Stimulated activated CD4-positive, alpha-beta T cell treated with anti-CD3 and anti-CD28 coated beads, Interleukin-12 subunit alpha, Interleukin-12 subunit beta, amount 100 ng/mL, for 24 hours (primary cell): ENCODE measurements at regions not wholly inside any gene's neighbourhood (a gene's known extent, or its start where the extent isn't known, plus 50 kb on each side); places are given as distances from the start of the nearest gene placed in this dataset.

ENCODE experiments used
- DNase-seq, 2 experiments: peaks; one replicate each; pipeline ENCODE4 v3.0.0-alpha.2; 2020; ENCODE audit warnings: low read depth in 2 of 2

DNA sequence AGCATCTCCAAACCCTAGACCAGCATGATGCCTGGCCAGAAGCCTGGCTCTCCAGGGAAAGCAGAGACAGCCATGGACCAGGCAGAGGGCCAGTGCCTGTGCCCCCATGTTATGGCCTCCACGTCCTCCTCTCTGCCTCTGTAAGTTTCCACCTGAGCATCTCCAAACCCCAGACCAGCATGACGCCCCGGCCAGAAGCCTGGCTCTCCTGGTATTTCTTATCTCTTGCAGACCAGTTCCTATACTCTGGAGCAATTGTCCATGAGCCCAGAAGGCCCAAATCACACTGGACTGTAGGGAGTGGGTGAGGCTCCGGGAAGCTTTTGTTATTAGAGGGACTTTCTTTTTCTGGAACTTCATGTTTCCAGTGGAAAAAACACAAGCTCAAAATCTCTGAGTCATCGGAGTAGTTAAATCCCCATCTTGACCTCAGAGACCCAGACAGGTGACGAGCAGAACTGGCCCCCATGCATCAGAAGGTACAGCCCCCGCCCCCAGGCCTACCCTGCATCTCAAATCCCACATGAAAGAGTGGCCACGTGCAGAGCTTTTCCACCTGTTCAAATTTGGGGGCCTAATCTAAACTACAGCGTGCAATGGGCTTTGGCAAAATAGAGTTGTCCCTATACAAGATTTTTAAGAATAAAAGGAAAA is 110.2 kb upstream of the FOXQ1 start:
- no peak for DNase-seq

DNA sequence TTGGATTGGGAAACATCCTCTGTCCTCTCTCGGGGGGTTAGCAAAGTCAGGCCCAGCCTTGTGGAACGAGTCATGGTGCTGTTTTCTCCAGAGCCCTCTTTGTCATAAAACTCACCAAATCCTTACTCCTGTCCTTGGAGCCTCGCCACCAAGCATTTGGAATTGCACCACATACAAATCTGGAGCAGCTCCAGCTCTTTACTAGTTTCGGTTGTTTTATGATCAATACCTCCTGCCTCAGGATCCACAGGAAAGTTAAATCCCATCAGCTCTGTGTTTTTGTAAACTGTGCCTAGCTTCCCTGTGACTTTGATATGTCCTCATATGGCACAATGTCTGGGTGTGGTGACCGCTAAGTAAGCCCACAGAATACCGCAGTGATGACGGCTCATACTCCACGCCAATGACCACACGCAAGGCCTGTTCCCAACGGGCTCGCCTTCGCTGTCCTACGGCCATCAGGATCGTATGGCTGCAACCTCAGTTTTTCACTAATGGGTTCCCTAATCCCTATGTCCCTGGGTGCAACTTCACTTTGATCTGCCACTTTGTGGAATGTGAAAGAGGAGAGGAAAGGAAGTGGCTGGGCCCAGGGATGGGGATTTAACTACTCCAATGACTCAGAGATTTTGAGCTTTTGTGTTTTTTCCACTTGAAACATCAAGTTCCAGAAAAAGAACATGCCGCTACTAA is 111.3 kb upstream of the FOXQ1 start:
- no peak for DNase-seq

GRCh38 chr6:1200081-1200408 is 111.9 kb upstream of the FOXQ1 start:
- no peak for DNase-seq

DNA sequence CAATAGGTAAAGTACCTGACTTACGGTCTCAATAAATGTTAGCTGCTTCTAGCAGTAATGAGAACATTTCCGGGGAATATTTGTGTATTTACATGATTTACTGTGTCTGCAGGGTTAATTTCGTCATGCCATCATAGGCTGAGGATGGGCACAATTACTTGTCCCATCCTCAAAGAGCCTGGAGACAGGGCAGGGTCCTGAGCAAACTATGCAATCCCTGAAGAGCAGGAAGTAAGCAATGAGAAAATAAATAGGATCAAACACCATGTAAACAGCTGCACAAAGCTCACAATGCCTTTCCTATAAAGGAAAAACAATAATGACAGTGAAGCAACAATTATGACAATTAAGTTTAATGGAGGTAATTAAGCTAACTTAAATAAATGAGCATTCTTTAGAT is 114.6 kb upstream of the FOXQ1 start:
- no peak for DNase-seq

GRCh38 chr6:1191141-1191630 is 120.7 kb upstream of the FOXQ1 start:
- no peak for DNase-seq

DNA sequence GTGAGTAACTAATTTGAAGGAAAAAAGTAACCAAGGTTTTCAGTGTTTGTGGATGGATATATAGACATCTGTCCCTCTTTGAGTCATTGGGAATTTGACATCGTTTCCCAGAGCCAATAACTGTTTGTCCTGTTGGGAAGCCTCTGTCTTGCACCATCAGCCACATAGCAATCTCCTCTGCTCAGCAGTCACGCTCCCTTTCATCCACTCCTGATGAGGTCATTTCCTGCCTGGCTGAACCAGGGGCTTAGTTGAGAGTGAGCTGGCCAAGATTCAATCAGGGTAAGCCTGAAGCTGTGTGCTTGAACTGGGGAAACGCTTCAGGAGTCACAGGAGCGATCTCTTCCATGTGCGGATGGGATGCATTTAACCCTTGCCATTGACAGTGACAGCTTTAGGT is 121.5 kb upstream of the FOXQ1 start:
- no peak for DNase-seq

GRCh38 chr6:1188199-1188598 is 123.7 kb upstream of the FOXQ1 start:
- DNase-seq: no peak

DNA sequence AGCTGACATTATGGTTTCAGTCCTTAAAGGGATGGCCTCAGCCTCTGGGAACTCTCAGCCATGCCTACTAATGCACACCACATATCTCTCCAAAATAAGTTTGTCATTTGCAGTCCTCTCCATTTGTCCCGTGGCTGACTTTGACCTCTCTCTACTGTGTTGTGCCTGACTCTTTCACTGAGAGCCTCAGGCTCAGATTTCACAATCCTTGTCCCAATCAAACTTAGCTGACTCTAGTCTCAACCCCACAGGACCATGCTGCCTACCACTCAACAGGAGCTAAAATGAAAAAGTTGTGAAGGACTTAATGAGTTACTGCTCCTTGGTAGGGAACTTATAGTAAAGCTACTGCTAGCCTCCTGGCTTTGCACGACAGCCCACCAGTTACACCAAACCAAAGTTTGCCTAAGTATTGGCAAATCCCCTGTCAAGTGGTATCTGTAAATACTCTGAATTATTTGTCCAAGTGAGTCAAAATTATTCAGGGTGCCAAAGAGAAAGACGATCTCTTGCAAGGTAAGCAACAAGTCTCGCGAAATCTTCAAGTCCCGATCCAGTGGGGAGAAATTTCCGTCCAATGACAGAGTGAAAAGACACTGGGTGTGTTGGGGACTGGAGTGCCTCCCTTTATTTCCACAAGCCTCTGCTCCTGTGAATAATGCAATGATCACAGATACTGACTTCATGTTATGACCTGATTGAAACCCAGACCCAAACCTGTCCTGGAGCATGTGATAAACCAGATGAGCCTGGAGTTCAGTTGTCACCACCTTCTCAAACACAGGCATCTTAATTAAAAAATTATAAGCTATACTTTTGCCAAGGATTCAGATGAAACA is 124.4 kb upstream of the FOXQ1 start:
- DNase-seq: no peak

- no peak for DNase-seq
Measured at GRCh38 chr6:1184318-1184717, 127.6 kb upstream of the FOXQ1 start.

DNA sequence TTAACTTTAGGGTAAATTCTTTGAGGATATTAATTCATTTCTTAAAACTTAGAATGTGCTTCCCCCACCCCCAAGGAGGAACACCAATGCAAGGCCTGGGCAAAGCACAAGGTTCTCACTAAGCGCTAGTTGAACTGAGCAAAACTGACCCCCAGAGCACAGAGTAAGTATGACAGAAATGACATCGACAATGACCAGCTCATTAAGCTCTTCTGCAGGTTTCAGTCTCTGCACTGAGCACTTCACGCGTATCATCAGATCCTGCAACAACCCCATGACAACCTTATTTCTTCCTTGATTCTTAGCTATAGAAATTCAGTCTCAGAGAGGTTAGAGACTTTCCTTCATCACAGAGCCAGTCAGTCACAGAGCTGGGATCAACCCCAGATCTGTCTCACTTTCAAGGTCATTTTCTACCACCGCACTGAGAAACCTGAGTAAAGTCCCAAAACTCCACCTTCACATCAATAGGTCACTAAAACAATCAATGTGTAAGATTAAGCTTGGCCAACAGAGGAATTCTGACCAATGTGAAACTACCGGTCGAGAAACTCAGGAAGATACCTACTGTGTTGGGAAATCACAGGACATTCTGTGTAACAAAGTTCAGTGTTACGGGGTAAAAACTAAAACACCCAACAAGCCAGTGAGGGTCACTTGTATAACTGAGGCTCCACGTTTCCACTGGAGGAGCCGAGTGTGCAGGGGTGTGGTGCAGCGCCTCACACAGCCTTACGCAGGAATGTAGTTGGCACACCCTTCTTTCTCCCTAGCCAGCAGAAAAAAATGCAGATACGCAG is 129.0 kb upstream of the FOXQ1 start:
- no peak for DNase-seq

DNA sequence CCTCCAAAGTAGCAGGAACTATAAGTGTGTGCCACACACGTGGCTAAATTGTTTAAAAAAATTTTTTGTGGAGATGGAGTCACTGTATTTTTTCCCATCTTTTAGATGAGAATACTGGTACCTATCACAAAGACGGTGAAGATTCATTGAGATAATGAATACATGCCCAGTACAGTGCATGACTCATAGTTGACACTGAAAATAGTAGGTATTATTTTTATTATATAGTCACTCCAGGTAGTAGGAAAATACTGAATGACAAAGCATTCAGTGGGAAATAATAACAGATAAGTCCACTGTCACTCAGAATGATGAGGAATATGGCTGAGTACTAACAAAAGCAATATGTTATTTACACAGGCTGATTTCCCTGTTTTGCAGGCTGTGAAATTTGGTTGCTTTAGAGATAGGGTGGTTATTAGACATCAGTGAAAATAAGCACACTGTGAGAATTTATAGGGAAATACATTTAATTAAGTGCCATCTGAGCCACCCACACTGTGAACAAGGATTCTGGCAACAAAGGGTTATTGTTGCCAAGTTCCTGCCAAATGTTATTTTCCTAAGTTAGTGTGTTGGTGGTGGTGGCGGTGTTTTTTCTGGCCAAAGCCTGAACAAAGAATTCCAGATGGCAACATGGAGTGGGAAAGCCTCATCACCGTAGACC is 129.8 kb upstream of the FOXQ1 start:
- no peak for DNase-seq

DNA sequence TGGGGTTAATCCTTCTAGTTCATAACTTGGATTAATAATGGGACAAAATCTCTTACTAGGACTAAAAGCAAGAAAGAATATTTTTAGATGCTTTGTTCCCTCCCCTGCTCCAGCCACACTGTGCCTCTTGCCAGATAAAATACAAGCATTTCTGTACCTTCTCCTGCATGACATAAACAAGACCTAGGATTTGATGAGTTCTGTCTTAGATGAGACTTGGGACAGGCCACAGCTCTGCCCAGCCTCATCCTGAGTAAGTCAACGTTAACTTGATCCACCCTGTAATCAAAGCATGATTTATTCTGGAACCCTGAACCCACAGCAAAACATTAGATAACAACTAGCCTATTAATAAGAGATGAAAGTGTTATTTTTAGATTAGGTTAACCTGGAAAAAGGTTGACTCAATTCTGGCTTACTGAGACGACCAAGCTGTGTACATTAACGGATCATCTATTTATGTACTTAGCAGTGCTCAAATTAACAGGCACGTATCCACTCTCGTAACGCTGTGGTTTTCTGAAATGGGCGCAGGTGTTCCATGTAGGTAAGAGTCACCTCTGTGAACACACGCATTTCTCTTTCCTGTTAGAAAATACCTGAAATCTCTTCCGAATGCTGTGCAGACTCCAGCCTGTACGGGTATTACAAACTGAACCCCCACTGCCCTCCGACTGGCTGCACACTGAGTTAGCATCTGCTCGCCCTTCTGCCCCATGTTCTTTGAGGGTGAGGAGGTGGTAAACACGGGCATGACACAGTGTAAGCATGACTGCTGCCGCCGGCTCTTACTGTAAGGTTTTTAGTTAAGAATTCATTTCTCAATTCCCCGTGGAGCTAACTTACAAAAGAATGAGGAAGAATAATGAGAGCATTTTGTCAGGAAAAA is 132.1 kb upstream of the FOXQ1 start:
- no peak for DNase-seq

DNA sequence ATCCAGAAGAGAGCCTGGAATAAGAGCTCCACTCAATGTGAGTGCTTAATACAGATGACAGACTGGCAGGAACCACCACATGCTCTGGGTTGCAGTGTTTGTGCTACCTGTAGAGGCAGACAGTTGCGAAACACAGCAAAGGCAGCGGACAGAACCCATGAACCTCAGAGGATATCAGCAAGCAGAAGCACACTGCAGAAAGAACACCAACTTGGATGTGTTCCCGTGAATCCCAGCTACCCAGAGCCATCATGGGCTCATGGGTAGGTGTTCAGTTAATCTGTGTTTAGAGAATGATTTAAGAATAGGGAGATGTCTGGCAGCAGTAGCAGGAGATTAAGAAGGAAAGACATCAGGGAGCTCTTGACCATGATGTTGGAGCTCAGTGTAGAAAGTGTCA is 133.3 kb upstream of the FOXQ1 start:
- no peak for DNase-seq

GRCh38 chr6:1176567-1176966 is 135.3 kb upstream of the FOXQ1 start:
- no peak for DNase-seq

DNA sequence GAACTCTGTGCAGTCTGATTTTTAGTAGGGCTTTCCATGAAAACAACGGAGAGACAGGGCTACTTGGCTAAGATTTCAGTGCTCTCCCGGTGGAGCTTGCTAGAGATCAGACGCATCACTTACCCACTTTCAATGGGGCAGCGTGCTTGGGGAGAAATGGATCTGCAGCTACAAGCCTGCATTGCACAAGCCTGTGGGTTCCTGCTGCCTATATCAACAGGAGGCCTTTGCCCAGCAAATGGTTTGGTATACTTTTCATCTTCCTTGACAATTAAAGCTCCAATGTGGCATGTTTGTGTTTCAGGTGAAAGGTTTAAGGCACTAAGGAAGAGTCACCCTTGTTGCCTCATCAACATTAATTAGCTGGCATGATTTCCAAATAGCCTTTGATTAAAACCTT is 136.0 kb upstream of the FOXQ1 start:
- no peak for DNase-seq

DNA sequence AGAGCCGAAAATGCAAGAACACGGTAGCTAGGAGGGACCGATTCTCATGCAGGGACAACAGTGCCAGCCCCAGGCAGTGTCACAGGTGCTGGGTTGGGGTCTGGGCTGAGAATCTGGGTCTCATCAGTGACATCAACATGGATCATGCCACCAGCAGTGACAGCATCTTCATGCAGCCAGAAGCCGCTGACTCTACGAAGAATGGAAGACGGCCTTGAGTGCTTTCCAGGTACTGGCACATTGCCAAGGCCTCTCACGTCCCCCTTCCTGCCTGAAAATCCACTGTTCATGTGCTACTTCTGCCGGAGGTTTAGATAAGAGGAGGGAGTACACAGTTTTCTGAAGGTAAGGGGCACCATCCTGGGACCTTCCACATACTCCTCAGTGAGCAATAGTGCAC is 141.1 kb upstream of the FOXQ1 start:
- no peak for DNase-seq

DNA sequence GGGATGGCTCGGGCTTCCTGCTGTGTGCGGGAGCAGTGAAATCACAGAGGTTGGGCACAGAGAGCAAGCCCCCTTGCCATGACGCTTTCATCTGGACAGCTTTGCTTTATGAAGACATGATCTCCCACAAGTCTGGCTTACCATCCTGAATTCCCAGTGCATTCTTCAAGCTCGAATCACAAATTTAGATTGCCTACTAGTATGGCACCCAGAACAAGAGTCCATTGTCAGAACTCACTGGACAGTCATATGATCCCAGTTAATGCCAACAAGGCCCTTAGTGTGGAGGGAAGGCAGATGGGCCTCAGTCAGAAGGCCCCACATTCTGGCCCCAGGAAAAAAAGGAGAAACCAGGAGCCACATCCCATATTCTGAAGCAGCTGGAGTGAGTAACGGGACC is 147.3 kb upstream of the FOXQ1 start:
- DNase-seq: no peak

DNA sequence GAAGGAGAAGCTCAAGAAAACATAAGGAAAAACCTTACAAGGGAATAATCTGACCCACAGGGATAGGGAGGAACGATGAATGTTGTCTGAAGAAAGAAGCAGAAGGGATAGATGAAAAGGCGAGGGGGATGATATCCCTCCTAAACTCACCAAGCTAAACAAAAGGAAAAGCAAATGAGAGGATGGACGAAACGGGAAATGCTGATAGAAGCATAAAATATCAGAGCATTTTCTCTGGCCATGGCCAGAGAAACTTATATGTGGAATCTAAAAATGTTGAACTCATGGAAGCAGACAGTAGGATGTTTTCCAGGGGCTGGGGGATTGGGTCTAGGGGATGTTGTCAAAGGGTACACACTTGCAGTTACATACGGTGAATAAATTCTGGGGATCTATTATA is 148.4 kb upstream of the FOXQ1 start:
- no peak for DNase-seq

GRCh38 chr6:1162367-1163275 is 149.3 kb upstream of the FOXQ1 start:
- no peak for DNase-seq
